HG02870 (cell line): ENCODE measurements at regions not wholly inside any gene's neighbourhood (a gene's known extent, or its start where the extent isn't known, plus 50 kb on each side); places are given as distances from the start of the nearest gene placed in this dataset.

ENCODE experiments used
- ATAC-seq: cut with Tn5 transposase; IDR thresholded peaks from one replicate; pipeline ENCODE4 v1.9.1; 2021; ENCODE audit warnings: mild to moderate bottlenecking, moderate library complexity; ENCODE audit not compliant: unreplicated experiment

DNA sequence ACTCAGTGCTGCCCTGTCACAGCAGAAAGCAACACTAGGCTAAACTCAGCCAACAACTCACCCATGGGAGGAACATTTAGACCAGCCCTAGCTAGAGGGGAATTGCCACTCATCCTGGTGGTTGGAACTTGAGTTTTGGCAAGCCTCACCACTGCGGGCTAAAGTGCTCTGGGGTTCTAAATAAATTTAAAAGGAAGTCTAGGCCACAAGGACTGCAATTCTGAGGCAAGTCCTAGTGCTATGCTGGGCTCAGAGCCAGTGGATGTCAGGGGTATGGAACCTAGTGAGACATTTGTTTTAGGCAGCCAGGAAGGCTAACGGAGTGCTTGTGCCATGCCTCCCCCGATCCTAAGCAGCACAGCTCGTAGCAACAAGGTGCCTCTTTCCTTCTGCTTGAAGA, 78.0 kb downstream of the RGS13 start:
- ATAC-seq = no peak

GRCh38 chr1:192724670-192725069, 84.2 kb upstream of the RGS2 start:
- ATAC-seq = no peak

DNA sequence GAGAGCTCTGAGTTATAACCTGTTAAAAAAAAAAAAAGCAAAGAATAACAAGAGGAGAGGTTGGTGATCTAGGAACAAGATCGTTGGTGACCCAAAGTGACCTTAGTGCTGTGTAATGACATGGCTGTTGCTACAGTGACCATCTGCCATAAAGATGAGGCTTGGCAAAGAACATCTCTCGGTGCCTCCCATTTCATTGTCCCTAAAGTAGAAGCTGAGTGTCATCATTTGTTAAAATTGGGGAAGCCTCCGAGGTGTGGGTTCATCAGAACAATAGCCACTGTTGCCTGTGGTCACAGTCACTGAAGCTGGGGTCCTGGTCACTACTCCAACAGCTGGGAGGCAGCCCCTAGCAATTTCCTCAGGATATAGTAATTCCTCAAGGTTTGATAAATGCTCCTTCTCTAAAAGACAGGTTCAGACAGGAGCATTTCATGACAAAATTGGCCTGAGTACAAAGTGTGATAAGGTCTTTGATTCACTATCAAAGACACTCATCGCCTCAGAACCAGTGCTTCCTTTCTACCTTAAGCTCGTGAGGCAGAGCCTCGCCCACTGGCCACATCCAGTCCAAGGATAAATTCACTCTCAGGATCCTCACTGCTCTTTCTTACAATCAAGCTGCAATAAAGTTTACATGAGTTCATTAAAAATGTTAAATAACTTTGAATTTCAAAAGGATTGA, 81.9 kb upstream of the RGS2 start:
- ATAC-seq = no peak

DNA sequence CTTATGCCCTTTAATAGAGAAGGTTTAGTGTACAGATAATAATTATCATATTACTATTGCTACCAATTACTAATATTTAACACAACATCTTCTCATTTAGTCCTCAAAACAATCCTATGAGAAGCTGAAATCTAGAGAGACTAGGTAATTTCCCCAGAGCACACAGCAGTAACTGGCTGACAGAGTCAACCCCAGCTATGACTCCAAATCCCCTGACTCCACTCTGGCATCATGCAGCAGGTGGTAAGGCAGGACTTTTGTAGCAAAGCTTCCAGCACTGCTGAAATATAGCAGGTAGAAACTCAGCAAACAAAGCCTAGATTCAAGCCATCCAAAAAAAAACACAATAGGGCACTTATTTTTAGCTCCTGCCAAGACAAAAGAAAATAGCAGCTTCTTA, 79.3 kb upstream of the RGS2 start:
- ATAC-seq = no peak

DNA sequence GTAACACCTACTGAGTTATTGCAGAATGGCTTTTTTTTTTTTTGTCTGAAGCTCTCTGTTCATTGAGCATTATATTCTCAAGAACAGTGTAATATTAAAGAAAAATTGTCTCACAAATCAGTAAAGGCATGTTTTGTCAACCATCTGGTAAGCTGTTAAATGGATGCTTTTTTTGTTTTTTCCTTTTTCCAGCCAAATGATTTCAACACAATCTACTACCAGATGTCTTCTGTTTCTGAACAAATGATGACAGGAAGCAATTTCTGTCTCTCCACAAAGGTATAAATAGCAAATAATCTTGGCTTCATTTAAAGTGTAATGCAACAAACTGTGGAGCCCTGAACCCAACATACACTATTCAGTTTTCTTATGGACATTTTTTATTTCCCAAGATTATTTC, 78.6 kb upstream of the RGS2 start:
- no peak for ATAC-seq

- peak; percentile 45 for ATAC-seq
Observed at GRCh38 chr1:192732787-192733186, 76.1 kb upstream of the RGS2 start.

DNA sequence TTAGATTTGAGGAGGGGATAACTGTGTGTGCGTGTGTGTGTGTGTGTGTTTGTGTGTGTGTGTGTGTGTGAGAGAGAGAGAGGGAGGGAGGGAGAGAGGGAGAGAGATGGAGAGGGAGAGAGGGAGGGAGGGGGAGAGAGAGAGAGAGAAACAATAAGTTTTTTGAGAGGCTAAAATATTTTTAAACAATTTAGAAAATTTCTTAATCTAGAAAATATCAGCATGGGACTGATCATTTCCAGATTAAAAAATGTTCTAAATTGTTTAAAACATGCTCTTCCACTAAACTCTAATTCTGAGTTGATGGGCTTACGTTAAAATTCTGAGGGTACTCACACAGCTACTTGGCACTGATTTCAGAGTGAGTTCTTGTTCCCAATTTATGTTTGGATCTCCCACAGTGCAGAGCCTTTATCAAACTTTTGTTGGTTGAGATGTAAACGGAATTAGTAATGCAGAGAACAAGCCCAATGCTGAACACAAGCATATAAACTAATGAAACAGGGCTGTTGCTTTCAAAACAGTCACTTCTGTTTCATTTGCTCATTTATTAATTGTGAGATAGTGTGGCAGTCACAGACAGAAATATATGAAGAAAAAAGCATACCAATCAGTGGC, 73.4 kb upstream of the RGS2 start:
- ATAC-seq = no peak

GRCh38 chr1:192737306-192737705, 71.5 kb upstream of the RGS2 start:
- no peak for ATAC-seq

GRCh38 chr1:192739476-192740184, 69.2 kb upstream of the RGS2 start:
- ATAC-seq = no peak

GRCh38 chr1:192740214-192740613, 68.6 kb upstream of the RGS2 start:
- no peak for ATAC-seq

GRCh38 chr1:192741095-192741494, 67.7 kb upstream of the RGS2 start:
- no peak for ATAC-seq

DNA sequence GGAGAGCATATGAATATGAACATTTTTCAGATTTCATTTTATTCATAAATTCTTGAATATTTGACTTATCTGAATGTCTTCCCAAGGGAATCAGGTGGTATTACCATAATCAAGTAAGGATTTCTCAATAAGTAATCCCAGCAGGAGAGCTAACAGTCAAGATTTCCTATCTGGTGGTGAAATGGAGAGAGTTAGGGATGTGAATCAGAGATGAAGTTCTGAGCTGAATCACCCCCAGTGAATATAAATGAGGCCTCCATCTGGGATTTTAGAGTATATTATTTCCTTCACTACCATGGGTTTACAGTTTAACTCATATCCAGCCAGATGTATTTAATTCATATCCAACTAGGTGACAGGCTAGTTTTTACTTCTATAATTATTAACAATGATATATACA, 61.5 kb upstream of the RGS2 start:
- ATAC-seq = no peak

- ATAC-seq = no peak
Observed at GRCh38 chr1:192747943-192748342, 60.9 kb upstream of the RGS2 start.

GRCh38 chr1:192749349-192749748, 59.5 kb upstream of the RGS2 start:
- ATAC-seq = no peak

DNA sequence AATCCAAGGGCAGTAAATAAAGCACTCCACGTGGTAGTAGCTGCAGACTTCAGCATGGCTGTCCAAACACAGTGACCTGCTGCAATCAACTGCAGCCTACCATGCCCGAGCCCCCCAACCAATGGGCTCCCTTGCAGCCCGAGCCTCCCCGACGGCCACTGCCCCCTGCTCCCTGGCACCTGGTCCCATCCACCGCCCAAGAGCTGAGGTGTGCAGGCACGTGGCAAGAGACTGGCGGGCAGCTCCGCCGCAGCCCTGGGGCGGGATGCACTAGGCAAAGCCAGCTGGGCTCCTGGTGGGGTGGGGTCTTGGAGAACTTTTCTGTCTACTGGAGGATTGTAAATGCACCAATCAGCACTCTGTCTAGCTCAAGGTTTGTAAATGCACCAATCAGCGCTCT, 57.6 kb upstream of the RGS2 start:
- ATAC-seq = no peak

DNA sequence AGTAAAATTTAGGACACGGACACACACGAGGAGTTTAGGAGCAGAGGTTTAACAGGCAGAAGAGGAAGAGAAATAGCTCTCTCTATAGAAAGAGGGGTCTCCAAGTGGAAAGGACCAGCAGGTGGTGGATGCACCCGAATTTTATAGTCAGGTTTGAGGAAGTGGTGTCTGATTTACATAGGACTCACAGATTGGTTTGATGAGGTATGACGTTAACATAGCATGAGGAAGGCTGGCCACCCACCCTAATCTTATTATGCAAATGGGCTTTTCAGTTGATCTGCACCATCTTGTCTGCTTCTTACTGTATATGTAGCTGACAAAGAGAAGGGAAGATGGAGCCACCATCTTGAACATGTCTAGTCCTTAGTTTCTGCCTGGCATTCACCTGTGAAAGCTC, 52.5 kb upstream of the RGS2 start:
- no peak for ATAC-seq

DNA sequence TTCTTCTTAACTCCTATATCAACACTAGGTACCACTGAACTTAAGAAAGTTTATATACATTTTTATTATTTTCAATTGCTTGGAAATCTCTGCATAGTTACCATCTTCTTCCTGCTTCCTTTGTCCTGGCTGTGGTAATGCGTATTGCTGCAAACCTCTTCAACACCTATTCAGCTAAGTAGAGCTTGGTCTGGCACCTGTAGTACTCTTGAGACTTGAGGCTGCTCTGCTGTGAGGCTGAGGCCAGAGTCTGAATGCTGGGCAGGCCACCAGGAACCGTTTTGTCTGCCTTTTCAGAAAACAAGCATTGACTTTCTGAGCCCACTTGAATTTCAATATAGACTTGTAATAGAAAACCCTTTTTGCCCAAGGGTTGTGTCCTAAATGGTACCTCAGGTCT, 52.0 kb upstream of the RGS2 start:
- ATAC-seq = no peak

DNA sequence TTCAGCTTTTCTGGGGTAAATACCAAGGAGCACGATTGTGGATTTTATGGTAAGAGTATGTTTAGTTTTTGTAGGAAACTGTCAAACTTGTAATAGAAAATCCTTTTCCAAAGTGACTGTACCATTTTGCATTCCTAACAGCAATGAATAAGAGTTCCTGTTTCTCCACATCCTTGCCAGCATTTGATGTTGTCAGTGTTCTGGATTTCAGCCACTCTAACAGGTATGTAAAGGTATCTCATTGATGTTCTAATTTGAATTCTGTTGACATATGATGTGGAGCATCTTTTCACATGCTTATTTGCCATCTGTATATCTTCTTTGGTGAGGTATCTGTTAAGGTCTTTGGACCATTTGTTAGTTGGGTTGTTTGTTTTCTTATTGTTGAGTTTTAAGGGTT, 50.3 kb upstream of the RGS2 start:
- no peak for ATAC-seq
